ENCODE measurements at regions not wholly inside any gene's neighbourhood (a gene's known extent, or its start where the extent isn't known, plus 50 kb on each side); places are given as distances from the start of the nearest gene placed in this dataset.

DNA sequence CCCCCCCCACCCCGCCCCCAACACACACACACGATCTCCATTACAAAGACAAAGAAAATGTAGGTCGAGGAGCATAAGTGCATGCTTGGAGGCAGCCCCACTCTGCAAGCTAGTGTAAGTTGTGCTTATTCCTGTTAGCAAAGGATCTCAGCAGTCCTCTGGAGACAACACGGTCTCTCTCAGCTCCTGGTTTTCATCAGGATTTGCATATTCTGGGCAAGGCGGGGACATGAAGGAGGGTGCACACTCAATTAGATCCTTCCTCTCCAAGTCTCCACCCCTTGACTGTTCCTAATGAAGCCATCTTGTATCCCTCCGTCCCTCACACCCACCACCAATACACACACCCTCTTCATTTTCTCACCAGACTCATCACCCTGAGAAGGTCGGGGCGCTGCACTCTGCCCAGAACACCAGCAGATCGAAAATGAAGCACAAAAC lies 63.8 kb downstream of the MRPL46 start:
- no peak for TF ChIP-seq POLR2AphosphoS5 (IDR thresholded peaks at IDR 0.05; ENCODE audit: low read depth)
- TF ChIP-seq SPI1 (IDR thresholded peaks at IDR 0.05; ENCODE audit: borderline replicate concordance, low read depth), result no peak
- TF ChIP-seq CTCF (IDR thresholded peaks at IDR 0.05; ENCODE audit: insufficient read depth, low read length), result no peak
- Histone ChIP-seq H3K27me3 (ENCODE audit: insufficient read depth, poor library complexity, severe bottlenecking) (no peaks in the 10 kb centered on the region), H3K27ac (replicated peaks) (no peak overlapping the region), H3K4me3 (replicated peaks; ENCODE audit: insufficient read depth, low read length) (no peak overlapping the region)
- DNase-seq (ENCODE audit: low read depth in 1 of 2, low spot score in 1 of 2), result no peak

DNA sequence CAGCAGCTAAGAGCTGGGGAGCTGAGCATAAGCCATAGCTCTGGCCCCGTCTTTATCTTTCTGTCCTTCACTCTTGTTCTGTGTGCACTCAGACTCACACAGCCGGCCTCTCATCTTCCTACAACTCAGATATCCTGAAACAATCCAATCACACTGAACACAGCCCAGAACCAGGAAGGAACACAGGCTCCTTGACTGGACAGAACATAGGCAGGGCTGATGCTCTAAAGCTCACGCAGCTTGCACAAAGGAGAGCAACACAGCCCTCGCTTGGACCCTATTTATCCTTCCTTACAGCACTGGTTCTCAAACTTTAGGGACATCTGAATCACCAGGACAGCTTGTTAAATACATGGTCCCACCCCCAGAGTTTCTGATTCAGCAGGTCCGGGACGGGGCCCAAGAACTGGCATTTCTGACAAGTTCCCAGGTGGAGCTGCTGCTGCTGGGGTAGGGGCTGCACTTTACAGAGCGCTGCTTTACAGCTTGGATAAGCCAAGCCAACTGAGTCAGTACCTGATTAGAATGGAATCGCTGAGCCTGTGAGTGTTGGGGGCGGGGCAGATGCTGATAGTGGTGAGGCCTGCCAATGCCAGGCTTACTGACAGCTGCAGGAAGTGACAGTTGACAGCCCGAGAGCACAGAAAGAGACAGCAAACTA lies 65.1 kb downstream of the MRPL46 start:
- no peaks in the 10 kb centered on the region for H3K27me3 ChIP-seq (ENCODE audit: insufficient read depth, poor library complexity, severe bottlenecking)
- no peak for TF ChIP-seq POLR2AphosphoS5 (IDR thresholded peaks at IDR 0.05; ENCODE audit: low read depth)
- TF ChIP-seq GABPA (IDR thresholded peaks at IDR 0.05; ENCODE audit: low read depth), result no peak
- no peak for TF ChIP-seq REST (IDR thresholded peaks at IDR 0.05; ENCODE audit: insufficient replicate concordance, low read depth)
- no peak for TF ChIP-seq SPI1 (IDR thresholded peaks at IDR 0.05; ENCODE audit: borderline replicate concordance, low read depth)
- TF ChIP-seq CTCF (IDR thresholded peaks at IDR 0.05; ENCODE audit: insufficient read depth, low read length), result no peak
- DNase-seq (ENCODE audit: low read depth in 1 of 2, low spot score in 1 of 2), result peak in 1 of 2 experiments; percentile 36
- no peak overlapping the region for H3K4me3 ChIP-seq (replicated peaks; ENCODE audit: insufficient read depth, low read length)
- no peak overlapping the region for H3K27ac ChIP-seq (replicated peaks)

- DNase-seq (ENCODE audit: low read depth in 1 of 2, low spot score in 1 of 2), result no peak
- no peak overlapping the region for H3K4me3 ChIP-seq (replicated peaks; ENCODE audit: insufficient read depth, low read length)
- TF ChIP-seq GABPA (IDR thresholded peaks at IDR 0.05; ENCODE audit: low read depth) (no peak), SPI1 (IDR thresholded peaks at IDR 0.05; ENCODE audit: borderline replicate concordance, low read depth) (no peak), POLR2AphosphoS5 (IDR thresholded peaks at IDR 0.05; ENCODE audit: low read depth) (no peak), CTCF (IDR thresholded peaks at IDR 0.05; ENCODE audit: insufficient read depth, low read length) (no peak), REST (IDR thresholded peaks at IDR 0.05; ENCODE audit: insufficient replicate concordance, low read depth) (no peak)
- H3K27ac ChIP-seq (replicated peaks), result no peak overlapping the region
- no peaks in the 10 kb centered on the region for H3K27me3 ChIP-seq (ENCODE audit: insufficient read depth, poor library complexity, severe bottlenecking)
These were observed 65.8 kb downstream of the MRPL46 start for GRCh38 chr15:88401251-88401995.

All from HL-60 (cell line).